Fibroblast of peridontal ligament (primary cell): ENCODE measurements at regions not wholly inside any gene's neighbourhood (a gene's known extent, or its start where the extent isn't known, plus 50 kb on each side); places are given as distances from the start of the nearest gene placed in this dataset.
"Not testable (repeated sequence)": the region's sequence is repeated elsewhere in the genome, so short reads cannot be mapped to it uniquely, and the experiment has no call there.

ENCODE experiments used
- DNase-seq: peaks from one replicate; pipeline ENCODE4 v3.0.0-alpha.2; 2010; ENCODE audit errors: extremely low read depth

- no peak for DNase-seq
These were observed 115.8 kb upstream of the FBXL7 start for GRCh38 chr5:15384176-15384575.

DNA sequence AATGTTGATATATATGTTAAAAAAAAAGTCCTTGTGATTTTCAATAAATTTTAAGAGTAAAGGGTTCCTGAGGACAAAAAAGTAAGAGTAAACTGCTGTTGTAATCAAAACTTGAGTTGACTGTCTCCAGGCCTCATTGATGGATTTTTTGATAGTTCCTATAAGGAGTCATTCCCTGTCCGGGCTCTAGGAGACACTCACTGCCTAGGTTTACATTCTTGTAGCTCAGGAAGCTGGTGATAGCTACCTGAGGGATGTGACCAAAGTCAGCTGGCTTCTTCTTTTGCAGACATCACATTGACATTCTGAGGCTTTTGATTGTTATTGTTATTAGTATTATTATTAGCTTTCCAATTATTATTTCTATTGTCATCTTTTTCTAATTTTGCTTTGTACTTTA is 116.5 kb upstream of the FBXL7 start:
- DNase-seq, result peak; percentile 37

GRCh38 chr5:15383021-15383420 is 117.0 kb upstream of the FBXL7 start:
- no peak for DNase-seq

- no peak for DNase-seq
These were observed 122.2 kb upstream of the FBXL7 start for GRCh38 chr5:15377573-15378340.

GRCh38 chr5:15376803-15377202 is 123.2 kb upstream of the FBXL7 start:
- DNase-seq, result no peak

GRCh38 chr5:15376088-15376487 is 123.9 kb upstream of the FBXL7 start:
- no peak for DNase-seq

DNA sequence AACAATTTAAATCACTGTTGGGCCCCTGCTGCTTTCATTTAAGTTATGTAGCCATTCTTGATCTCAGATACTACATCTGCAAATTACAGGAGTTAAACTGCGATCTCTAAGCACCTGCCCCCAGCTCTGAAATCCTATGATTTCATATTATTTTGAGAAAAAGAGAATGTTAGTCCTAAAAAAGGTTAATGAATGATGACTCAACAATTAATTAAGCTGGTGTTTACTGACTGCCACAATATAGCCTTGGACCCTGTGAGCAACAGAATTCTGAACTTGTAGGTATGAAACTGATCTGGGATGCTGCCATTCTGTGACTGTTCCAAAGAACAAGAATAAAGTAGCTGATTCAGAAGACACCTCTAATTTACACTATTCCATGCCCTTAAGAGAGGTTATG is 124.4 kb upstream of the FBXL7 start:
- no peak for DNase-seq

GRCh38 chr5:15374886-15375285 is 125.1 kb upstream of the FBXL7 start:
- DNase-seq, result no peak

DNA sequence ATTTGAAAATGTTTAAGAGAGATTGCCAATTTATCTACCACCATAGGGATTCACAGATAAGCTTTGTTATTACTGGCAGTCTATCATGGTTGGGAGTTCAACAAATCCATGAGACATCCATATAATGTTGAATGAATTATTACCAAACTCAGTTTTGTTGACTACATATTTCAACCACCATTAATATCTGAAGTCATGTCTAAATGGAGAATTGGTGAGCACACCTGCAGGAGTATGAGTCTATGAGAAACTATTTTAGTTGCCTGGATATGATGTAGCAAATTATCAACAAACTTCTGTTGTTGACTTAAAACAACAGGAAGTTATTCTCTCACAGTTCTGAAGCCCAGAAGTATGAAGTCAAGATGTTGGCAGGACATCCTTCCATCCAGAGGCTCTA is 126.8 kb upstream of the FBXL7 start:
- DNase-seq, result no peak

GRCh38 chr5:15371184-15371583 is 128.8 kb upstream of the FBXL7 start:
- no peak for DNase-seq

- no peak for DNase-seq
These were observed 131.1 kb upstream of the FBXL7 start for GRCh38 chr5:15368835-15369234.

GRCh38 chr5:15367489-15367888 is 132.5 kb upstream of the FBXL7 start:
- no peak for DNase-seq

- DNase-seq, result no peak
These were observed 133.1 kb upstream of the FBXL7 start for GRCh38 chr5:15366676-15367391.

- no peak for DNase-seq
These were observed 134.9 kb upstream of the FBXL7 start for GRCh38 chr5:15365070-15365469.

DNA sequence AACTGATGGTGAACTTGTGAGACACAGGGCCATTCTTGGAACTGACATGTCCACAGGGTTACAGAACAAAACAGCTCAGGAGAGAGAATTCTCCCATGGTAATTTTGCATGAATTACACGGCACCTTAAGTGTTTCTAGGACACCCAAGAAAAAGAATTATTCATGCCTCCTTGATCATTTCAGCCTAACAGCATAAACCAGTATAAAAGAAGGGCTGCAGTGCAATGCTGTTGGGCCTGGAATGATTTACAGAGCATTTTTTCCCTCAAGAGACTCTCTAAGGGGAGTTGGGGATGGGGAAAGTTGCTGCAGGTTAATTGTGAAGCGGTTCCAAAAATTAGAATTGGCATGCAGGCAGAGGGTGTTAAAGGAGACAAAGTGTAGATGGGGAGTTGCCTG is 136.4 kb upstream of the FBXL7 start:
- no peak for DNase-seq

DNA sequence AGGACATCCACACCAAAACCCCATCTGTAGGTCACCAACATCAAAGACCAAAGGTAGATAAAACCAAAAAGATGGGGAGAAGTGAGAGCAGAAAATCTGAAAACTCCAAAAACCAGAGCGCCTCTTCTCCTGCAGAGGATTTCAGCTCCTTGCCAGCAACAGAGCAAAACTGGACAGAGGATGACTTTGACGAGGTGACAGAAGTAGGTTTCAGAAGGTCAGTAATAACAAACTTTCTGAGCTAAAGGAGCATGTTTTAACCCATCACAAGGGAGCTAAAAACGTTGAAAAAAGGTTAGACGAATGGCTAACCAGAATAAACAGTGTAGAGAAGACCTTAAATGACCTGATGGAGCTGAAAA is 142.9 kb upstream of the FBXL7 start:
- not testable (repeated sequence) for DNase-seq

- DNase-seq, result not testable (repeated sequence)
These were observed 143.5 kb upstream of the FBXL7 start for GRCh38 chr5:15356308-15357091.

- DNase-seq, result no peak
These were observed 146.0 kb upstream of the FBXL7 start for GRCh38 chr5:15354021-15354420.

GRCh38 chr5:15353086-15353645 is 146.8 kb upstream of the FBXL7 start:
- DNase-seq, result no peak

DNA sequence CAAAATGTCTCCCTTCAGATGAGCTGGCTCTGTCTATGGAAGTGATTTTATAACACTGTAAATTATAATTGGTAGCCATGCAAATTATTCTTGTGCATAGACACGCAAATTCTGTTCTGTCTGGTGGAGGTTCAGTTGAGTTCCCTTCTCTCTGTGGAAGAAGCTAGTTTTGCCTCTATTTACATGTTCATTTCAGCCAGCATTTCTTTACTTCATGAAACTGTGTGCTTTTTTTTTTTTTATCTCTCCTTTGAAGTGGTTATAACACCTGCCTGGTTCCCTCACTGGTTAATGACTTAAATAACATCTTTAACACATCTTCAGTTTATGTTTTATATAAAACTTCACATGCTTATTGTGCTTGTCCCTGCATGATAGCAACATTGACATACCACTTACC is 149.4 kb upstream of the FBXL7 start:
- DNase-seq, result no peak

DNA sequence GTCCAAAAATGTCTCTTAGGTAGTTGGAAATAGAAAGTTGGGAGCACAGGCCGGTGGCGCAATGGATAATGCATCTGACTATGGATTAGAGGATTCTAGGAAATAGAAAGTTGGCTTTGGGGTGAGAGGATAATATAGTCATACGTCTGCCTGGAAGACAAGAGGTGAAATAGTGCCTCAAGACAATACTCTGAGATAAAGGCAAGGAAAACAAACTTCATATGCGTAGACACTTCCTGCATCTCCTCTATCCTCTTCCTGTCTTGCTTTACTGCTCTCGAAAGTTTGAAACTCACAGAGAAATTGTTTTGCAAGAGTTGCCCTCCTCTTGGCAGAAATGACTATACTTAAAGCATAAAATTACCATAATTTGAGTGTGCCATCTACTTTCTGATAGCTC is 153.2 kb upstream of the FBXL7 start:
- no peak for DNase-seq

- no peak for DNase-seq
These were observed 155.0 kb upstream of the FBXL7 start for GRCh38 chr5:15344954-15345353.
